Naive thymus-derived CD8-positive, alpha-beta T cell (primary cell): ENCODE measurements at regions not wholly inside any gene's neighbourhood (a gene's known extent, or its start where the extent isn't known, plus 50 kb on each side); places are given as distances from the start of the nearest gene placed in this dataset.

Experiments
- ATAC-seq, 2 donors: fragments of 150-1000 bp; cut with Tn5 transposase in 1 of 2; sonication (Bioruptor Pico), chemical (Tn5 transposase) in 1 of 2; 1 replicate in 1 of 2; 2 replicates in 1 of 2; pipeline ENCODE4 v1.10.0; 2021; ENCODE audit warnings: mild to moderate bottlenecking in 2 of 2, moderate library complexity in 2 of 2
- POLR2A ChIA-PET: fragments of 350-600 bp; sonication (Branson Sonifier 250); formaldehyde crosslinking; loops from one replicate; lab custom pipeline; 2021; ENCODE audit warnings: antibody characterized with exemption; lab: Charles Lee
- DNase-seq, 10 donors: peaks; one replicate each; pipeline versions ENCODE4 v3.0.0 to v3.0.0-alpha.2; 2020 to 2022
- H3K27ac Mint-ChIP-seq, 10 donors: one replicate each; pipeline ENCODE4 v1.8.0; 2020 to 2022; ENCODE audit warnings: mild to moderate bottlenecking in 10 of 10, mixed read lengths in 10 of 10, moderate library complexity in 4 of 10, inconsistent platforms in 1 of 10
- H3K27me3 Mint-ChIP-seq, 5 donors: one replicate each; pipeline ENCODE4 v1.8.0; 2021 to 2022; ENCODE audit warnings: mixed read lengths in 5 of 5
- H3K36me3 Mint-ChIP-seq, 3 donors: one replicate each; pipeline ENCODE4 v1.8.0; 2020 to 2022; ENCODE audit warnings: mixed read lengths in 3 of 3, mild to moderate bottlenecking in 2 of 3, inconsistent platforms in 1 of 3
- H3K4me1 Mint-ChIP-seq, 4 donors: one replicate each; pipeline ENCODE4 v1.8.0; 2021 to 2022; ENCODE audit warnings: mixed read lengths in 4 of 4
- H3K4me3 Mint-ChIP-seq, 10 donors: one replicate each; pipeline ENCODE4 v1.8.0; 2020 to 2022; ENCODE audit warnings: mild to moderate bottlenecking in 10 of 10, mixed read lengths in 10 of 10, moderate library complexity in 6 of 10, inconsistent platforms in 1 of 10
- H3K9me3 Mint-ChIP-seq, 9 donors: one replicate each; pipeline ENCODE4 v1.8.0; 2020 to 2022; ENCODE audit warnings: mixed read lengths in 9 of 9, mild to moderate bottlenecking in 3 of 9, inconsistent platforms in 1 of 9, moderate library complexity in 1 of 9

- no peak for ATAC-seq
Measured at GRCh38 chr7:22936246-22936645, 77.7 kb downstream of the HYCC1 start.

GRCh38 chr7:22935269-22935668 lies 78.7 kb downstream of the HYCC1 start:
- Mint-ChIP-seq H3K36me3 (peaks cover 0 to 8% (median 3%) of the 10 kb centered on the region in 3 donors), H3K4me3 (no peak overlapping the region), H3K27me3 (peaks cover 0 to 8% (median 3%) of the 10 kb centered on the region in 5 donors), H3K27ac (no peak overlapping the region), H3K9me3 (peaks cover 0 to 11% (median 5%) of the 10 kb centered on the region in 9 donors), H3K4me1 (no peaks in the 10 kb centered on the region)
- ATAC-seq (no peak), DNase-seq (no peak)
- POLR2A ChIA-PET = no interaction called here

More at GRCh38 chr7:22936246-22936645, 77.7 kb downstream of the HYCC1 start:
- Mint-ChIP-seq H3K4me1 (no peaks in the 10 kb centered on the region), H3K9me3 (peaks cover 0 to 5% (median 0%) of the 10 kb centered on the region in 9 donors), H3K27ac (no peak overlapping the region), H3K27me3 (peaks cover 0 to 4% (median 0%) of the 10 kb centered on the region in 5 donors), H3K4me3 (no peak overlapping the region), H3K36me3 (peaks cover 0 to 2% (median 0%) of the 10 kb centered on the region in 3 donors)
- POLR2A ChIA-PET = no interaction called here
- no peak for DNase-seq

- H3K27me3 Mint-ChIP-seq = peaks cover 0 to 8% (median 3%) of the 10 kb centered on the region in 5 donors
- peaks cover 0 to 11% (median 5%) of the 10 kb centered on the region in 9 donors for H3K9me3 Mint-ChIP-seq
- H3K4me1 Mint-ChIP-seq = no peaks in the 10 kb centered on the region
- H3K36me3 Mint-ChIP-seq = peaks cover 0 to 8% (median 3%) of the 10 kb centered on the region in 3 donors
- DNase-seq (no peak), ATAC-seq (no peak)
- H3K4me3 Mint-ChIP-seq = no peak overlapping the region
- no peak overlapping the region for H3K27ac Mint-ChIP-seq
- POLR2A ChIA-PET = no interaction called here
Measured at GRCh38 chr7:22934473-22935065, 79.4 kb downstream of the HYCC1 start.

GRCh38 chr7:22934023-22934422 lies 79.9 kb downstream of the HYCC1 start:
- DNase-seq = no peak
- no peak overlapping the region for H3K4me3 Mint-ChIP-seq
- no peaks in the 10 kb centered on the region for H3K4me1 Mint-ChIP-seq
- peaks cover 0 to 8% (median 3%) of the 10 kb centered on the region in 3 donors for H3K36me3 Mint-ChIP-seq
- POLR2A ChIA-PET = no interaction called here
- ATAC-seq = no peak
- H3K27ac Mint-ChIP-seq = no peak overlapping the region
- H3K27me3 Mint-ChIP-seq = peaks cover 0 to 8% (median 3%) of the 10 kb centered on the region in 5 donors
- H3K9me3 Mint-ChIP-seq = peaks cover 0 to 11% (median 5%) of the 10 kb centered on the region in 9 donors

- no peak overlapping the region for H3K4me3 Mint-ChIP-seq
- POLR2A ChIA-PET = no interaction called here
- H3K36me3 Mint-ChIP-seq = peaks cover 0 to 8% (median 3%) of the 10 kb centered on the region in 3 donors
- no peaks in the 10 kb centered on the region for H3K4me1 Mint-ChIP-seq
- DNase-seq = no peak
- peaks cover 0 to 8% (median 3%) of the 10 kb centered on the region in 5 donors for H3K27me3 Mint-ChIP-seq
- ATAC-seq = no peak
- H3K9me3 Mint-ChIP-seq = peaks cover 0 to 11% (median 5%) of the 10 kb centered on the region in 9 donors
- H3K27ac Mint-ChIP-seq = no peak overlapping the region
Measured at GRCh38 chr7:22932896-22933295, 81.0 kb downstream of the HYCC1 start.

- POLR2A ChIA-PET = no interaction called here
- no peaks in the 10 kb centered on the region for H3K4me1 Mint-ChIP-seq
- no peak for ATAC-seq
Measured at GRCh38 chr7:22931011-22931410, 82.9 kb downstream of the HYCC1 start.

GRCh38 chr7:22922307-22922706 lies 91.6 kb downstream of the HYCC1 start:
- DNase-seq (no peak), ATAC-seq (no peak)
- Mint-ChIP-seq H3K27me3 (peaks cover 0 to 8% (median 2%) of the 10 kb centered on the region in 5 donors), H3K4me1 (no peaks in the 10 kb centered on the region), H3K4me3 (no peak overlapping the region), H3K36me3 (peaks cover 3 to 14% (median 11%) of the 10 kb centered on the region in 3 donors), H3K27ac (no peak overlapping the region), H3K9me3 (peaks cover 0 to 21% (median 10%) of the 10 kb centered on the region in 9 donors)
- POLR2A ChIA-PET = no interaction called here

More at GRCh38 chr7:22931011-22931410, 82.9 kb downstream of the HYCC1 start:
- peaks cover 0 to 8% (median 3%) of the 10 kb centered on the region in 3 donors for H3K36me3 Mint-ChIP-seq
- H3K27me3 Mint-ChIP-seq = peaks cover 0 to 8% (median 5%) of the 10 kb centered on the region in 5 donors
- no peak overlapping the region for H3K4me3 Mint-ChIP-seq
- no peak overlapping the region for H3K27ac Mint-ChIP-seq
- no peak for DNase-seq
- peaks cover 0 to 13% (median 5%) of the 10 kb centered on the region in 9 donors for H3K9me3 Mint-ChIP-seq

- ATAC-seq (no peak), DNase-seq (no peak)
- POLR2A ChIA-PET = no interaction called here
- Mint-ChIP-seq H3K27ac (no peak overlapping the region), H3K27me3 (peaks cover 0 to 8% (median 2%) of the 10 kb centered on the region in 5 donors), H3K9me3 (peaks cover 0 to 21% (median 10%) of the 10 kb centered on the region in 9 donors), H3K36me3 (peaks cover 3 to 14% (median 11%) of the 10 kb centered on the region in 3 donors), H3K4me1 (no peaks in the 10 kb centered on the region), H3K4me3 (no peak overlapping the region)
Measured at GRCh38 chr7:22921386-22922086, 92.4 kb downstream of the HYCC1 start.

GRCh38 chr7:22920672-22921071 lies 93.3 kb downstream of the HYCC1 start:
- POLR2A ChIA-PET = no interaction called here
- Mint-ChIP-seq H3K27me3 (peaks cover 0 to 5% (median 0%) of the 10 kb centered on the region in 5 donors), H3K9me3 (peaks cover 0 to 21% (median 8%) of the 10 kb centered on the region in 9 donors), H3K4me3 (no peak overlapping the region), H3K4me1 (no peaks in the 10 kb centered on the region), H3K36me3 (peaks cover 3 to 14% (median 11%) of the 10 kb centered on the region in 3 donors), H3K27ac (no peak overlapping the region)
- DNase-seq (no peak), ATAC-seq (no peak)

GRCh38 chr7:22913158-22913557 lies 90.5 kb upstream of the TOMM7 start:
- ATAC-seq (no peak), DNase-seq (no peak)
- Mint-ChIP-seq H3K4me3 (no peak overlapping the region), H3K36me3 (peaks cover 0 to 17% (median 10%) of the 10 kb centered on the region in 3 donors), H3K4me1 (no peaks in the 10 kb centered on the region), H3K27me3 (peaks cover 0 to 15% (median 0%) of the 10 kb centered on the region in 5 donors), H3K9me3 (peaks cover 0 to 19% (median 6%) of the 10 kb centered on the region in 9 donors), H3K27ac (no peak overlapping the region)
- POLR2A ChIA-PET = no interaction called here

GRCh38 chr7:22911889-22912288 lies 89.2 kb upstream of the TOMM7 start:
- Mint-ChIP-seq H3K27ac (no peak overlapping the region), H3K9me3 (peaks cover 0 to 19% (median 6%) of the 10 kb centered on the region in 9 donors), H3K27me3 (peaks cover 0 to 15% (median 0%) of the 10 kb centered on the region in 5 donors), H3K36me3 (peaks cover 0 to 17% (median 10%) of the 10 kb centered on the region in 3 donors), H3K4me3 (no peak overlapping the region), H3K4me1 (no peaks in the 10 kb centered on the region)
- POLR2A ChIA-PET = no interaction called here
- DNase-seq (no peak), ATAC-seq (no peak)

GRCh38 chr7:22909917-22910316 lies 87.3 kb upstream of the TOMM7 start:
- no peak for DNase-seq
- Mint-ChIP-seq H3K4me3 (no peak overlapping the region), H3K4me1 (no peaks in the 10 kb centered on the region), H3K9me3 (peaks cover 0 to 15% (median 5%) of the 10 kb centered on the region in 9 donors), H3K36me3 (peaks cover 0 to 15% (median 7%) of the 10 kb centered on the region in 3 donors), H3K27ac (no peak overlapping the region), H3K27me3 (peaks cover 0 to 11% (median 0%) of the 10 kb centered on the region in 5 donors)
- POLR2A ChIA-PET = no interaction called here
- ATAC-seq = no peak

- ATAC-seq = no peak
- POLR2A ChIA-PET = no interaction called here
Measured at GRCh38 chr7:22907805-22908204, 85.2 kb upstream of the TOMM7 start.

More at GRCh38 chr7:22907805-22908204, 85.2 kb upstream of the TOMM7 start:
- H3K27ac Mint-ChIP-seq = no peak overlapping the region
- H3K36me3 Mint-ChIP-seq = peaks cover 0 to 5% (median 0%) of the 10 kb centered on the region in 3 donors
- DNase-seq = no peak
- no peak overlapping the region for H3K4me3 Mint-ChIP-seq
- no peaks in the 10 kb centered on the region for H3K9me3 Mint-ChIP-seq
- H3K27me3 Mint-ChIP-seq = no peaks in the 10 kb centered on the region
- H3K4me1 Mint-ChIP-seq = no peaks in the 10 kb centered on the region
